HG03135 (cell line): ENCODE measurements at regions not wholly inside any gene's neighbourhood (a gene's known extent, or its start where the extent isn't known, plus 50 kb on each side); places are given as distances from the start of the nearest gene placed in this dataset.

ENCODE experiments used
- ATAC-seq: cut with Tn5 transposase; IDR thresholded peaks from one replicate; pipeline ENCODE4 v1.9.1; 2021; ENCODE audit warnings: mild to moderate bottlenecking, moderate library complexity; ENCODE audit not compliant: unreplicated experiment

DNA sequence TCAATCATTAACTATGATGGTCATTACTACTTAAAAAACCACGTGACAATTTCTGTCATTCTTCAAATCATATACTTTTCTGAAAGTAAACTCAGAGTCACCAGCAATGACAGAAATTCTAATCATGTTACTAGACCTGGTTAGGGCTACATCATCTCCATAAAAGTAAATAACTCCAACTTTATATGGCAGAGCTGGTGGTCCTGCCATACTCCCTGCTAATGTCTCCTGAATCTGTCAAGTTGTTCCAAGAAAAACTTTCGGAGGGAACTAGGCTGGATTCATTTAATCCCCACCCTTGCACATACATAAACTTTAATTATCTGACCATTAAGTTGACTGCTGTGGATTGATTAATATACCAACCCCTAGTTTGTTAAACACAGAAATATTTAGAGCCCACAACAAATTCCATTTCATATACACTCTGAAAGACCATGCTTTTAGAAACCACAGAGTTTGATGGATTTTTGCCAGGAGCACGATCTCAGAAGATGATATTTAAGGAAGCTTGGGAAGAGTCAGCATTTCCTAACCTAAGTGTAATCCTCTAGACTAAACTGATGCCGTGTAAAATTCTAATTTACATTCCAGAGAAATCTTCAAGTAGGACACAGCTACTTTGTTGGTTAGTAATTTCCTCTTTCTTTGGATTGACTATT, 577.0 kb downstream of the FAT4 start:
- no peak for ATAC-seq

GRCh38 chr4:125904802-125905201, 590.0 kb downstream of the FAT4 start:
- ATAC-seq, result no peak

DNA sequence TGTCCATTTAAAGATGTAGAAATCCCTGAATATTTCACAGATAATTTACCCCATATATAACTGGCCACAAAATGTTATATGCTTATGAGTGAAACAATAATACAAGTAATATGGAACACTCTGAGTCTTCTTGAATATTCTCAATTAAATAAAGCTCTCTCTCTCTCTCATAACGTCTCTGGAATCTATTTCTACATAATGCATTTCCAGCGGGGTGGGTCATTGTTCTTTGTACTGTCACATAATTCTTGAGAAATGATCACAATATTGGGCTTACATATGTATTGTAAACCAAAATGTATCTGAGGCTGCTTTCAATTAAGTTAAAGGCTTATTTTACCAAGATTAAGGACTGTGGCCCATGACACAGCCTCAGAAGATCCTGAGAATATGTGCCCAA, 596.3 kb downstream of the FAT4 start:
- no peak for ATAC-seq

DNA sequence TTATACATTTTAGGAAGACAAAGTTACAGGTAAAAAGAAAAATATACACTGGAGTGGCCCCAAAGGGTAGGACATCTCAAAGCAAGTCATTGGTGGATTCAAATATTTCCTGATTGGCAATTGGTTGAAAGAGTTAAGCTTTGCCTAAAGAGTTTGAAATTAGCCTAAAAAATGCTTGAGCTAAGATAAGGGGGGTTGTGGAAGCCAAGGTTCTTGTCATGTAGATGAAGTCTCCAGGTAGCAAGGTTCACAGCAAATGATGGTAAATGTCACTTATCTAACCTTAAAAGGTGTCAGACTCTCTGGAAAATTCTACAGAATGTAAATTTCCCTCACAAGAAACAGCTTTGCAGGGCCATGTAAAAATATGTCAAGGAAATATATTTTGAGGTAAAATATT, 596.7 kb downstream of the FAT4 start:
- ATAC-seq, result no peak

- no peak for ATAC-seq
Observed at GRCh38 chr4:125917559-125917958, 602.8 kb downstream of the FAT4 start.

GRCh38 chr4:125928652-125929051, 613.9 kb downstream of the FAT4 start:
- ATAC-seq, result no peak

DNA sequence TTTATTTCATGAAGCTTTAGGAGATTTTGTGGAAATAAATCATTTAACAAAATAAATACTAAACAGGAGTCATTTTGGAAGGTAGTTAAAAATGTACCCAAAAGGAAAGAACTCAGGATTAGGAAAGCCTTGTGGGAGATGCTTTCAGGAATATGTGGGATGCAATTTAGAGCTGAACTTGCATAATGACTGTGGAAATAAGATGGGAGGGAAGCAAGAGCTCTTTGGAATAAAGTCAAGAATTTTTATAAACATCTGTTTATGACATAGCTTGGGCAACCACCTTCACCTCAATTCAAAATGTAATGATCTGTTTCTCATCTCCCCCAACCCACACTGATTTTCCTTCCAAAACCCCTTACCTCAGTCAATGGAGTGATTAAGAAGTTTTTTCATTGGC, 623.8 kb downstream of the FAT4 start:
- ATAC-seq, result no peak

DNA sequence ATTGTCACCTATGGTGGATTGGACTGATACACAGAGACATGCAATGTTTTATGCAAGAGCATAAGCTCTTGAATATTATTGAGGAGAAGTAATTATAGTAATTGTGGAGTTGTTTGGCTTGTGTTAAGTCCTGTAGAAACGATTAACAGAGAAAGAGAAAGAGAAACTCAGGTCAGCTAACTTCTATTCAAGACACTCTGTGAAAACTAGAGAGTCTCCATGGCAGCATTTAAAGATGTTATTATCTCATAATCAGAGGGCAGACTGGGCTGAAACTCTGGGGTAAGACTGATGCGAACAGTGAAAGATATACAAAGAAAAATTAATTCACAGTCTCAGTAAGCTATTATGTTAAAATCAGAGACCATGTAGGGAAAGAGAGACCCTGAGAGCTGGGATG, 625.7 kb downstream of the FAT4 start:
- ATAC-seq, result no peak

DNA sequence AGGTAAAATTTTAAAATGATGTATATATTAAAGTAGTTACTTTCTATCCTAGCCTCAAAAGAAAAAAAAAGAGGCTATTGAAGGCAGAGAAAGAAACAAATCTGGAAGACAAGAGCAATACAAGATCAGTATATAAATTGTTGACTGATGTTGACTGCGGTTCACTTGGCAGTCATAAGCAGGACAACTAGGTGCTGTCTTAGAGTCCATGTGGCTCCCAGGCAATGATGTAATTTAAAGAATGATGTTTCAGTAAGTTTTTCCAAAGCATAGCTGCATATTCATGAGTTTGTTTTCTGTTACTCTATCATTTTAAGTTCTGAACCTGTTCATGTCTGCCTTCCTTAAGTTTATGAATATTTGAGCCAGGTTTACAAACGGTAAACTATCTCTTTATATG, 630.2 kb downstream of the FAT4 start:
- ATAC-seq, result no peak

DNA sequence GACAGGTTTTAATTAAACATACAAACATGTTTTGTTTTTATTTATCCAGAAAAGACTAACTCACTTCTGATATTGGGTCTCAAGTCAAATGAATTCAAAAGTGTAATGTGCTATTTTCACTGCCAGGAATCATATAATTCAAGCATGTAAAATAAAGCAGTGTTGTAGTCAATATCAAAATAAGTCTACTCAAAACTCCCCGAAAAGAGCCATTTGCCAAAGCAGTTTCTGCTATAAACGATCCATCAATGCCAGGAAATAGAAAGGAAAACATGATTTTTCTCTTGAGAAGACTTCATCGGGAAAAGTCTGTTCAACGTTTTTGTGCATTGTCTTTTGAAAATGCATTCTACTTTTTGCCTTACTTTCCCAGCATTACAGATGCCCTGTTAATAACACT, 633.3 kb downstream of the FAT4 start:
- ATAC-seq, result no peak

DNA sequence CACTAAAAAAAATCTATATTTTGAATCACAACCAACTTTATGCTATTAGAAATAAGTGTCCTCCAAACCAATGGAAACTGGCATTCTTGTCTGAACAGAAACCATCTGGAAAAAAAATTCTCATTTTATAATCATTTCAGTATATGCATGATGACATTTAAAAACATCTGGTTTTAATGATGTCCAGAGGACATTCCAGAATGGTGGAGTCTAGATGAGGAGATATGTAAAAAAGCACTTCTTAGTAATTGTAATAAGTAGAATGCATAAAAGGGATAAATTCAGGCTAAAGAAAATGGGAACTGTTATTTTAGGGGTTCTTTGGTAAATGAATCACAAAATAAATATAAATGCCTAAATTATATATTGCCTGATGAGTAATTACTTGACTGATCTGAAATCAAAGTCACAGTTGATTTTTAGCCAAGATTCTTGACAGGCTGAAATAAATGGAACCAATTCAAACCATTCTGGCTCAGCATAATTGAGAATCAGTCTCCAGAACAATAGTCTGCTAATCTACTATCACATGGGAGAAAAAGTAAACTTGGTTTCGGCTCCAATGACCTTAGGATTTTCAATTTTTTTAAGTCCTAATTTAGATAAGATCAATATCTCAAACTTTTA, 636.6 kb downstream of the FAT4 start:
- no peak for ATAC-seq

- no peak for ATAC-seq
Observed at GRCh38 chr4:125952631-125953030, 637.9 kb downstream of the FAT4 start.

- ATAC-seq, result no peak
Observed at GRCh38 chr4:125956276-125956675, 641.5 kb downstream of the FAT4 start.

DNA sequence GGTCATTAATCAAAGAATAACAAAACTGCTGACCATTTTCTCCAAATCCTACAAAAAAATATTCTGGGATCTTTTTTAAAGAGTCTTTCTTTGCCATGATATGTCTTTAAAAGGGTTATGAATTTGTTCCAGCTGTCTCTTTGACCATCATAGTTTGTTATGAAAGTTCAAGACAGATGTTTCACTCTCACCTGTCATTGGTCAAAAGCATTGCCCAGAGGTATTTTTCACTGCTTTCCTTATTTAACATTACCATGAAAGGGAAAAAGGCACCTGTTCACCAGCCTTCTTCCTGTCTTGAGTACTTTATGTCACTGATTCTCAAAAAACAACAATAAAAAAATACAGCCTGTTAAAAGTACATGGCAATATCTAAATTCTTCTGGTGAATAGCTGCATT, 643.8 kb downstream of the FAT4 start:
- no peak for ATAC-seq

GRCh38 chr4:125961626-125962025, 646.9 kb downstream of the FAT4 start:
- no peak for ATAC-seq

- no peak for ATAC-seq
Observed at GRCh38 chr4:125975861-125976397, 661.2 kb downstream of the FAT4 start.

GRCh38 chr4:125979950-125980349, 665.2 kb downstream of the FAT4 start:
- ATAC-seq, result no peak

DNA sequence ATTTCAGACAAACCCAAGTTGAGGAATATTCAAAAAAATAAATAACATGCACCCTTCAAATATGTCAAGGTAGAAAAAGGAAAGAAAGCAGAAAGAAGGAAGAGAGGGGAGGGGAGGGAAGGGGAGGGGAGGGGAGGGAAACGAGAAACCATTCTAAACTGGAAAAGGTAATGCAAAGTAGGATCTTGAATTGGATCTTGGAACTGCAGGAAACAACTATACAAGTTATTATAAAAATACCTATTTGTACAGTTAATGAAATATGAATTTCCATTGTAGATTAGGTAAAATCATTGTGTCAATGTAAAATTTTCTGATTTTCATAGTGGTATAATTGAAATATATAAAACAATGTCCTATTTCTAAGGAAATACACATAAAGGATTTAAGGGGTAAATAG, 668.4 kb downstream of the FAT4 start:
- no peak for ATAC-seq

DNA sequence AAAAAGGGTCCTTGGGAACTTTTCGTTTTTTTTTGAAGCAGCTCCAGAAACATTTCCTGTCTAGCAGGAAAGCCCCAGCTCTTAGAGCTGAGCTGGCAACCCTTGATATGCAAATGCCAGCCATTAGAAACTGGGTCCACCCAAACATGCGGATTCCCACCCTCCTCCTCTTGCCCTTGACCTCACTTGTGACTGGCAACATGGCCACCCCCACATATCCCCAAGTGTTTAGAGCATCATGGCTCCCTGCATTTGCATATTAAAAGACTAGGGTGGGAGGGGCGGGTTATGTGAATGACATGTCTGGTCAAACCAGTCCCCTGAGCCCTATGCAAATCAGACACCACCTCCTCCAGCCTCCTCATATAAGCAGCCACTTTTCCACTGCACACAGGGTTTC, 671.1 kb downstream of the FAT4 start:
- ATAC-seq, result no peak

DNA sequence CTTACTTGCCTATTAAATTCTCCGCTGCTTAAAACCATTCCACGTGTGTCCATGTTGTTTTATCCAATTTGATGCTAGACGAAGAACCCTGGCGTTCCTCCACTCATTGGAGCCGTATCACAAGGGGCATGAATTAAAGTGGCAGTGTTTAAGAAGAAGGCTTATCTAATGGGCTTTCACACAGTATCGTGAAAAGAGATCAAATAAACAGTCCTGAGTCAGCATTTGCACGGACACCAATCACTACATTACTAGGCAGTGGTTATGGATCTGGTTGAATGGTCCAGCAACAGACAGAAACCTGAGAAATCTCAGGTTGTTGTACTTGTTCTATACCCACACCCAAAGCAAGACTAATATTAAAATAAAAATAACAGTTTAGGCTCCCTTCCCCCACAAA, 671.6 kb downstream of the FAT4 start:
- ATAC-seq, result no peak

DNA sequence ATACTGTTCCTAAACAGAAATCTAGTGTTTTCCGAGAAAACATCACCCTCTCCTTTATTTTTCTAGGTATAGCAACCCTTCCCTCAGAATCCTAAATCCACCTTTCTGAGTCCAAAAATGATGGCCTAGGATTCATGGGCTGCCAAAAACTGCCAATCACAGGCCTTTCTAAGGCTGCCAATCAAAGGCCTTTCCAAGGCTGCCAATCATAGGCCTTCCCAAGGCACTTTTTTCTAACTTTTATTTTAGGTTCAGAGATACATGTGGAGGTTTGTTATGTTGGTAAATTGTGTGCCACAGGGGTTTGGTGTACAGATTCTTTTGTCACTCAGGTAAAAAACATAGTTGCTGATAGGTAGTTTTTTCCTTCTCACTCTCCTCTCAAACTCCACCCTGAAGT, 673.7 kb downstream of the FAT4 start:
- ATAC-seq, result no peak

- ATAC-seq, result no peak
Observed at GRCh38 chr4:125991398-125991797, 676.6 kb downstream of the FAT4 start.

DNA sequence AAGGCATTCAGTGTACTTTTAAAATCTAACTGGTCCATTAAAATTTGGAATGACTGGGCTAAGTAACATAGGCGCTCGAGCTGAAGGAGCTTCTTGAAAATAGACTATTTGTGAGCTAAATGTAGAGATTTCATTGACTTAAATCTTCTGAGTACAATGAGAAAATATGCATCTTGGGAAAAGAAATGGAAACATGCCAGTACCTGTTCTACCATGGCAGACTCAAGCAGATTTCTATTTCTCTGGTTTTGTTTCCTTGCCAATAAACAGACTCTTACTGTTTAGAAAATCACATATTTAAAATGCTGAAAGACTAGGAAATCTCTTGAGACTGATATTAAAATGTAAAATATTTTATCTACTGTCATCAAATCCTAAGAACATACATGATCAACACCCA, 678.1 kb downstream of the FAT4 start:
- ATAC-seq, result no peak
